Kidney (tissue), 13 donors: ENCODE measurements at regions not wholly inside any gene's neighbourhood (a gene's known extent, or its start where the extent isn't known, plus 50 kb on each side); places are given as distances from the start of the nearest gene placed in this dataset.
A peak's percentile ranks its signal among the peaks of the same experiment; 100 is the strongest.

Experiments
- DNase-seq, 5 donors: peaks; one replicate each; pipeline ENCODE4 v3.0.0-alpha.2; 2013 to 2020
- FAIRE-seq: peaks from 2 replicates; lab custom pipeline; 2012; peaks lifted over from hg19 to GRCh38; lab: Jason Lieb, UNC
- H3K27ac ChIP-seq, 2 donors: one replicate each; pipeline ENCODE4 v1.7.0; 2013; ENCODE audit warnings: low read depth in 2 of 2, low read length in 2 of 2, inconsistent platforms in 1 of 2
- H3K27me3 ChIP-seq: one replicate; pipeline ENCODE4 v1.7.1; 2013; ENCODE audit warnings: low read length, inconsistent platforms; ENCODE audit not compliant: control insufficient read depth, insufficient read depth
- H3K36me3 ChIP-seq, 3 donors: one replicate each; pipeline versions ENCODE4 v1.7.0 to v1.7.1; 2013; ENCODE audit warnings: low read length in 3 of 3, control low read depth in 1 of 3, inconsistent platforms in 1 of 3; ENCODE audit not compliant: insufficient read depth in 3 of 3, control insufficient read depth in 2 of 3
- H3K4me1 ChIP-seq, 3 donors: one replicate each; pipeline versions ENCODE4 v1.7.0 to v1.7.1; 2013; ENCODE audit warnings: low read length in 3 of 3, inconsistent platforms in 1 of 3, low read depth in 1 of 3; ENCODE audit not compliant: control insufficient read depth in 2 of 3, insufficient read depth in 2 of 3
- H3K4me3 ChIP-seq, 3 donors: one replicate each; pipeline versions ENCODE4 v1.7.0 to v1.8.1; 2013; ENCODE audit warnings: low read length in 3 of 3, control low read depth in 1 of 3, inconsistent platforms in 1 of 3
- H3K9ac ChIP-seq, 3 donors: one replicate each; pipeline versions ENCODE4 v1.7.0 to v1.7.1; 2013; ENCODE audit warnings: low read length in 3 of 3, control low read depth in 1 of 3, inconsistent platforms in 1 of 3
- H3K9me3 ChIP-seq, 3 donors: one replicate each; pipeline versions ENCODE4 v1.7.0 to v1.7.1; 2013; ENCODE audit warnings: low read length in 3 of 3, control low read depth in 1 of 3, inconsistent platforms in 1 of 3; ENCODE audit not compliant: control insufficient read depth in 2 of 3, insufficient read depth in 1 of 3
- intact Hi-C: fragments of 100-400 bp; cut with DNase I; formaldehyde crosslinking; loops from one replicate; pipeline ENCODE4 v1.11.1; 2022
- TF ChIP-seq, protein P1 (sequence below): IDR thresholded peaks from 3 replicates; pipeline ENCODE4 v1.5.1; 2012; ENCODE audit warnings: mild to moderate bottlenecking, moderate library complexity, borderline replicate concordance; ENCODE audit not compliant: insufficient read depth; ENCODE audit errors: extremely low read depth
- donor health status: control.
- donor health status: control.
- donor health status: control.
- donor health status: control.
- donor health status: control.
- donor health status: DM: yes; HTN: yes; CAD: no.
- donor health status: Normal renal cell carcinoma (clear cell type).

GRCh38 chr12:29883941-29884554, 100.3 kb upstream of the TMTC1 start:
- Histone ChIP-seq H3K4me3 (no peak overlapping the region), H3K9ac (no peak overlapping the region), H3K4me1 (no peaks in the 10 kb centered on the region), H3K36me3 (no peaks in the 10 kb centered on the region), H3K27ac (no peak overlapping the region), H3K27me3 (no peaks in the 10 kb centered on the region), H3K9me3 (no peaks in the 10 kb centered on the region)
- intact Hi-C loops, result no loop called here
- FAIRE-seq (no peak), DNase-seq (no peak)
- TF ChIP-seq, protein P1, sequence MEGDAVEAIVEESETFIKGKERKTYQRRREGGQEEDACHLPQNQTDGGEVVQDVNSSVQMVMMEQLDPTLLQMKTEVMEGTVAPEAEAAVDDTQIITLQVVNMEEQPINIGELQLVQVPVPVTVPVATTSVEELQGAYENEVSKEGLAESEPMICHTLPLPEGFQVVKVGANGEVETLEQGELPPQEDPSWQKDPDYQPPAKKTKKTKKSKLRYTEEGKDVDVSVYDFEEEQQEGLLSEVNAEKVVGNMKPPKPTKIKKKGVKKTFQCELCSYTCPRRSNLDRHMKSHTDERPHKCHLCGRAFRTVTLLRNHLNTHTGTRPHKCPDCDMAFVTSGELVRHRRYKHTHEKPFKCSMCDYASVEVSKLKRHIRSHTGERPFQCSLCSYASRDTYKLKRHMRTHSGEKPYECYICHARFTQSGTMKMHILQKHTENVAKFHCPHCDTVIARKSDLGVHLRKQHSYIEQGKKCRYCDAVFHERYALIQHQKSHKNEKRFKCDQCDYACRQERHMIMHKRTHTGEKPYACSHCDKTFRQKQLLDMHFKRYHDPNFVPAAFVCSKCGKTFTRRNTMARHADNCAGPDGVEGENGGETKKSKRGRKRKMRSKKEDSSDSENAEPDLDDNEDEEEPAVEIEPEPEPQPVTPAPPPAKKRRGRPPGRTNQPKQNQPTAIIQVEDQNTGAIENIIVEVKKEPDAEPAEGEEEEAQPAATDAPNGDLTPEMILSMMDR, result no peak

GRCh38 chr12:29883525-29883924, 99.8 kb upstream of the TMTC1 start:
- Histone ChIP-seq H3K9me3 (no peaks in the 10 kb centered on the region), H3K9ac (no peak overlapping the region), H3K27me3 (no peaks in the 10 kb centered on the region), H3K36me3 (no peaks in the 10 kb centered on the region), H3K4me1 (no peaks in the 10 kb centered on the region), H3K27ac (no peak overlapping the region), H3K4me3 (no peak overlapping the region)
- TF ChIP-seq, protein P1, result no peak
- FAIRE-seq, result no peak
- no peak for DNase-seq
- intact Hi-C loops, result no loop called here

GRCh38 chr12:29882846-29883245, 99.1 kb upstream of the TMTC1 start:
- intact Hi-C loops, result no loop called here
- H3K27me3 ChIP-seq, result no peaks in the 10 kb centered on the region
- FAIRE-seq, result no peak
- TF ChIP-seq, protein P1, result no peak
- peak in 2 of 5 donors; percentile 7 to 56 for DNase-seq
- H3K9me3 ChIP-seq, result no peaks in the 10 kb centered on the region
- H3K4me3 ChIP-seq, result no peak overlapping the region
- H3K9ac ChIP-seq, result no peak overlapping the region
- no peaks in the 10 kb centered on the region for H3K36me3 ChIP-seq
- no peak overlapping the region for H3K27ac ChIP-seq
- H3K4me1 ChIP-seq, result no peaks in the 10 kb centered on the region

DNA sequence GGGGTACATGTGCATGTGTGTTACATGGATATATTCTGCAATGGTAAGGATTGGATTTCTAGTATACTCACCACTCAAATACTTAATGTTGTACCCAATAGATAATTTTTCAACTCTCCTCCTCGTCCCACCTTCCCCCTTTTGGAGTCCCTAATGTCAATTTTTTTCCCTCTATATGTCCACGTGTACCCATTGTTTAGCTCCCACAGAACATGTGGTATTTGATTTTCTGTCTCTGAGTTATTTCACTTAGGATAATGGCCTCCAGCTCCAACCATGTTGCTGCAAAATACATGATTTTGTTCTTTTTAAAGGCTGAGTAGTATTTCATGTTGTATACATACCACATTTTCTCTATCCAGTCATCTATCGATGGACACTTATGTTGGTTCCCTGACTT, 97.2 kb upstream of the TMTC1 start:
- Histone ChIP-seq H3K27me3 (no peaks in the 10 kb centered on the region), H3K4me1 (no peaks in the 10 kb centered on the region), H3K4me3 (no peak overlapping the region), H3K36me3 (no peaks in the 10 kb centered on the region), H3K27ac (no peak overlapping the region), H3K9ac (no peak overlapping the region), H3K9me3 (peaks cover 0 to 6% (median 4%) of the 10 kb centered on the region in 3 donors)
- intact Hi-C loops, result no loop called here
- TF ChIP-seq, protein P1, result no peak
- DNase-seq (no peak), FAIRE-seq (no peak)
